Testis (tissue), 2 donors: ENCODE measurements at regions not wholly inside any gene's neighbourhood (a gene's known extent, or its start where the extent isn't known, plus 50 kb on each side); places are given as distances from the start of the nearest gene placed in this dataset.
"Not testable (repeated sequence)": the region's sequence is repeated elsewhere in the genome, so short reads cannot be mapped to it uniquely, and the experiment has no call there.

Experiments
- DNase-seq: peaks from one replicate; pipeline ENCODE4 v3.0.0-alpha.2; 2019
- H3K27ac ChIP-seq, 2 donors: fragments of 200-600 bp; sonication (generic); one replicate each; pipeline ENCODE4 v1.5.1; 2019
- H3K27me3 ChIP-seq: fragments of 200-600 bp; sonication (generic); one replicate; pipeline ENCODE4 v1.5.1; 2019
- H3K36me3 ChIP-seq: fragments of 200-600 bp; sonication (generic); one replicate; pipeline ENCODE4 v1.5.1; 2017; ENCODE audit warnings: low read depth; ENCODE audit errors: missing control alignments
- H3K4me1 ChIP-seq: fragments of 200-600 bp; sonication (generic); one replicate; pipeline ENCODE4 v1.5.1; 2019
- H3K4me3 ChIP-seq, 2 donors: fragments of 200-600 bp; sonication (generic); one replicate each; pipeline ENCODE4 v1.5.1; 2017 to 2019
- H3K9me3 ChIP-seq: fragments of 200-600 bp; sonication (generic); one replicate; pipeline ENCODE4 v1.5.1; 2017
- CTCF ChIP-seq, 3 experiments: fragments of 450-650 bp in 2 of 3; fragments of 200-600 bp in 1 of 3; sonication (generic) in 1 of 3; IDR thresholded peaks; one replicate each; pipeline ENCODE4 v1.5.1; 2016 to 2019; ENCODE audit warnings: antibody characterized with exemption in 3 of 3, mild to moderate bottlenecking in 2 of 3, moderate library complexity in 1 of 3
- POLR2A ChIP-seq: fragments of 450-650 bp; IDR thresholded peaks from one replicate; pipeline ENCODE4 v1.6.1; 2017; ENCODE audit warnings: antibody characterized with exemption, mild to moderate bottlenecking, moderate library complexity
- WGBS, 2 donors: methylation state at CpG; one replicate each; pipeline ENCODE4 v1.1.5; 2018; 5-methylcytosine and 5-hydroxymethylcytosine counted together
- intact Hi-C: fragments of 100-400 bp; cut with DNase I; formaldehyde crosslinking; loops from one replicate; pipeline ENCODE4 v1.15.1; 2023; ENCODE audit warnings: low total_unique reads

DNA sequence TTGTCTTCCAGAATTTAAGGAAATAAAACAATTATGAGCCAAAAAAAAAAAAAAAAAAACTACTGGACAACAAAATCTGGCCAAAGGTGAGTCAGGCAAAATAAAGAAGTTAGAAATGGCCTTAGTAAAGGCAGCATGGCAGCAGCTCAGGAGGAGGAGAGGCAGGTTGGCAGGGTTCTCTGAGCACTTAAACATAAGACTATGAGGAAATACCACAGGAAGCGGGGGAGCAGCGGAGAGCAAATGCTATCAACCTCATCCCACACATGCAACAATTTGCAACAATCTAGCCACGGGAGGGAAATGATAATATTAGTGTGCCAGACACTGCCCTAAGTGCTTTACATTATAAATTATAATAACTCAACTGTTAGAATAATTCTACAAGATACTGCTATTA lies 247.3 kb upstream of the NSMCE3 start:
- Histone ChIP-seq H3K27ac (no peak overlapping the region), H3K4me1 (no peaks in the 10 kb centered on the region), H3K4me3 (no peak overlapping the region), H3K27me3 (no peaks in the 10 kb centered on the region), H3K36me3 (no peaks in the 10 kb centered on the region), H3K9me3 (no peaks in the 10 kb centered on the region)
- intact Hi-C loops = no loop called here
- 21 to 24% methylated on average over 3 of the region's 3 CpGs for WGBS, 2 donors
- DNase-seq = peak; percentile 87
- TF ChIP-seq CTCF (IDR thresholded peaks at IDR 0.05) = no peak
- TF ChIP-seq POLR2A = no peak

- TF ChIP-seq POLR2A = no peak
- TF ChIP-seq CTCF (IDR thresholded peaks at IDR 0.05) = no peak
- DNase-seq = no peak
- intact Hi-C loops = no loop called here
Observed at GRCh38 chr15:29514926-29515325, 245.3 kb upstream of the NSMCE3 start.

GRCh38 chr15:29511663-29512062 lies 242.0 kb upstream of the NSMCE3 start:
- TF ChIP-seq POLR2A = no peak
- no peak for TF ChIP-seq CTCF (IDR thresholded peaks at IDR 0.05)
- no peak for DNase-seq
- intact Hi-C loops = no loop called here
- no peak overlapping the region for H3K27ac ChIP-seq
- no peaks in the 10 kb centered on the region for H3K36me3 ChIP-seq
- 91 to 95% methylated on average over 4 of the region's 4 CpGs for WGBS, 2 donors
- no peaks in the 10 kb centered on the region for H3K9me3 ChIP-seq
- H3K4me1 ChIP-seq = no peaks in the 10 kb centered on the region
- H3K27me3 ChIP-seq = no peaks in the 10 kb centered on the region
- no peak overlapping the region for H3K4me3 ChIP-seq

More at GRCh38 chr15:29514926-29515325, 245.3 kb upstream of the NSMCE3 start:
- no peaks in the 10 kb centered on the region for H3K36me3 ChIP-seq
- H3K9me3 ChIP-seq = no peaks in the 10 kb centered on the region
- no peak overlapping the region for H3K27ac ChIP-seq
- 90% methylated on average over 4 of the region's 4 CpGs for WGBS, 2 donors
- no peaks in the 10 kb centered on the region for H3K4me1 ChIP-seq
- H3K4me3 ChIP-seq = no peak overlapping the region
- H3K27me3 ChIP-seq = no peaks in the 10 kb centered on the region

DNA sequence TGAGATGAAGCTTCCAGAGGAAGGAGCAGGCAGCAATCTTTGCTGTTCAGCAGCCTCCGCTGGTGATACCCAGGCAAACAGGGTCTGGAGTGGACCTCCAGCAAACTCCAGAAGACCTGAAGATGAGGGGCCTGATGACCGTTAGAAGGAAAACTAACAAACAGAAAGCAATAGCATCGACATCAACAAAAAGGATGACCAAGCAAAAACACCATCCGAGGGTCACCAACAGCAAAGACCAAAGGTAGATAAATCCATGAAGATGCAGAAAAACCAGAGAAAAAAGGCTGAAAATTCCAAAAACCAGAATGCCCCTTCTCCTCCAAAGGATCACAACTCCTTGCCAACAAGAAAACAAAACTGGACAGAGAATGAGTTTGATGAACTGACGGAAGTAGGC lies 235.9 kb upstream of the NSMCE3 start:
- intact Hi-C loops, DNase-seq, H3K4me1 ChIP-seq, H3K9me3 ChIP-seq, H3K27ac ChIP-seq, H3K27me3 ChIP-seq, H3K4me3 ChIP-seq, H3K36me3 ChIP-seq: not testable (repeated sequence)
- WGBS, 2 donors = 97 to 99% methylated on average over 5 of the region's 5 CpGs

- Histone ChIP-seq H3K36me3 (no peaks in the 10 kb centered on the region), H3K4me3 (no peak overlapping the region), H3K27ac (no peak overlapping the region), H3K27me3 (no peaks in the 10 kb centered on the region), H3K9me3 (no peaks in the 10 kb centered on the region), H3K4me1 (no peaks in the 10 kb centered on the region)
- TF ChIP-seq POLR2A (no peak), CTCF (IDR thresholded peaks at IDR 0.05) (no peak)
- intact Hi-C loops = no loop called here
- 80 to 90% methylated on average over 3 to 25 of the region's 25 CpGs for WGBS, 2 donors
- DNase-seq = no peak
Observed at GRCh38 chr15:29490747-29491471, 221.3 kb upstream of the NSMCE3 start.
